HL-60 (cell line): ENCODE measurements at regions not wholly inside any gene's neighbourhood (a gene's known extent, or its start where the extent isn't known, plus 50 kb on each side); places are given as distances from the start of the nearest gene placed in this dataset.

Experiments
- DNase-seq, 2 experiments: peaks; one replicate each; pipeline ENCODE4 v3.0.0-alpha.2; 2010 to 2020; ENCODE audit warnings: low read depth in 1 of 2, low spot score in 1 of 2
- H3K27ac ChIP-seq: fragments of 250-450 bp; sonication (Bioruptor Pico); replicated peaks from 2 replicates; pipeline ENCODE4 v1.5.1; 2020; ENCODE audit warnings: mild to moderate bottlenecking, moderate library complexity
- H3K27me3 ChIP-seq: fragments of 250-450 bp; sonication (Bioruptor Pico); 2 replicates; pipeline ENCODE4 v1.5.1; 2021; ENCODE audit warnings: mild to moderate bottlenecking, moderate library complexity; ENCODE audit not compliant: insufficient read depth, poor library complexity, severe bottlenecking
- H3K4me3 ChIP-seq: replicated peaks from 2 replicates; pipeline ENCODE4 v1.5.1; 2011; ENCODE audit warnings: mild to moderate bottlenecking, control low read depth, low read length; ENCODE audit not compliant: insufficient read depth
- CTCF ChIP-seq: IDR thresholded peaks from one replicate; pipeline ENCODE4 v1.5.1; 2011; ENCODE audit warnings: low read length, control low read depth, inconsistent platforms; ENCODE audit not compliant: insufficient read depth
- GABPA ChIP-seq: IDR thresholded peaks from 2 replicates; pipeline ENCODE4 v1.6.1; 2012; ENCODE audit warnings: low read depth
- POLR2AphosphoS5 ChIP-seq: IDR thresholded peaks from 2 replicates; pipeline ENCODE4 v1.6.1; 2012; ENCODE audit warnings: low read depth
- SPI1 ChIP-seq: IDR thresholded peaks from 2 replicates; pipeline ENCODE4 v1.6.1; 2012; ENCODE audit warnings: low read depth, mild to moderate bottlenecking, borderline replicate concordance
- TF ChIP-seq, protein P1 (sequence below): IDR thresholded peaks from 2 replicates; pipeline ENCODE4 v1.6.1; 2012; ENCODE audit warnings: low read depth; ENCODE audit not compliant: insufficient replicate concordance

DNA sequence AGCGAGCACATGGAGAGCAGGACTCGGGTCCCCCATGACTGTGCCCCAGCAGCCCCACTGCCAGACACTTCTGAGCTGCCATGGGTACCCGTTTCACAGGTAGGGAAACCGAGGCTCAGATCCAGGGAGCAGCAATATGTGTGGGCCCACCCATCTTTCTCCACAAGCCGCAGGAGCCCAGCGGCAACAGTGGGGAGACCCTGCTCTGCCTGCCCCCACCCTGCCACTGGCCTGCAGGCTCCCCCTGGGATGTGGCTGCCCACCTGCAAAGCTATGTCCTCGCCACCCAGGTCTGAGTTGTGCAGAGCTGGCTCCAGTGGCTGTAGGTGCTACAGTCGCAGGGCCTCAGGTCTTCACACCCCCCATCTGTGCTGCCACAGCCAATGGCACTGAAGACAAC lies 50.6 kb upstream of the C1QTNF9B start:
- DNase-seq = no peak
- Histone ChIP-seq H3K27me3 (peaks cover 4% of the 10 kb centered on the region), H3K27ac (no peak overlapping the region), H3K4me3 (no peak overlapping the region)
- TF ChIP-seq, protein P1, sequence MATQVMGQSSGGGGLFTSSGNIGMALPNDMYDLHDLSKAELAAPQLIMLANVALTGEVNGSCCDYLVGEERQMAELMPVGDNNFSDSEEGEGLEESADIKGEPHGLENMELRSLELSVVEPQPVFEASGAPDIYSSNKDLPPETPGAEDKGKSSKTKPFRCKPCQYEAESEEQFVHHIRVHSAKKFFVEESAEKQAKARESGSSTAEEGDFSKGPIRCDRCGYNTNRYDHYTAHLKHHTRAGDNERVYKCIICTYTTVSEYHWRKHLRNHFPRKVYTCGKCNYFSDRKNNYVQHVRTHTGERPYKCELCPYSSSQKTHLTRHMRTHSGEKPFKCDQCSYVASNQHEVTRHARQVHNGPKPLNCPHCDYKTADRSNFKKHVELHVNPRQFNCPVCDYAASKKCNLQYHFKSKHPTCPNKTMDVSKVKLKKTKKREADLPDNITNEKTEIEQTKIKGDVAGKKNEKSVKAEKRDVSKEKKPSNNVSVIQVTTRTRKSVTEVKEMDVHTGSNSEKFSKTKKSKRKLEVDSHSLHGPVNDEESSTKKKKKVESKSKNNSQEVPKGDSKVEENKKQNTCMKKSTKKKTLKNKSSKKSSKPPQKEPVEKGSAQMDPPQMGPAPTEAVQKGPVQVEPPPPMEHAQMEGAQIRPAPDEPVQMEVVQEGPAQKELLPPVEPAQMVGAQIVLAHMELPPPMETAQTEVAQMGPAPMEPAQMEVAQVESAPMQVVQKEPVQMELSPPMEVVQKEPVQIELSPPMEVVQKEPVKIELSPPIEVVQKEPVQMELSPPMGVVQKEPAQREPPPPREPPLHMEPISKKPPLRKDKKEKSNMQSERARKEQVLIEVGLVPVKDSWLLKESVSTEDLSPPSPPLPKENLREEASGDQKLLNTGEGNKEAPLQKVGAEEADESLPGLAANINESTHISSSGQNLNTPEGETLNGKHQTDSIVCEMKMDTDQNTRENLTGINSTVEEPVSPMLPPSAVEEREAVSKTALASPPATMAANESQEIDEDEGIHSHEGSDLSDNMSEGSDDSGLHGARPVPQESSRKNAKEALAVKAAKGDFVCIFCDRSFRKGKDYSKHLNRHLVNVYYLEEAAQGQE = no peak
- TF ChIP-seq CTCF (no peak), POLR2AphosphoS5 (no peak), GABPA (no peak), SPI1 (no peak)

DNA sequence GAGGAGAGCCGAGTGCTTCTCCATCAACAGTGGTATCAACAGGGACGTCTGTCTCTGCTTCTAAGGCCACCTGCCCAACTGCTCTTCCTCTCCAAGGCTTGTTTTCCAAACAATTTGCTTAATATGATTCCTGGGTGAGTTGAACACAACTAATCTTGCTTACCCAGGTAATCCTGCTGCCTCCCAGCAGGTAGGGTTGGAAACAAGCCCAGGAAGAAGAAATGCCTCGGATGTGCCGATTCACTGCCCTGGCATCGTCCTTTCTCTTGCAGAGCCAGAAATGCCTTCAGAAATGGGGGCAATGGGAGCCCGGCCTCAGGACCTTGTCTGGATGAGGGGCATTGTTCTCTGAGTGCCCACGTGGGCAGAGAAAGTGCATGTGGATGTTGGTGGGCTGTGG lies 51.9 kb upstream of the C1QTNF9B start:
- TF ChIP-seq SPI1 = no peak
- TF ChIP-seq, protein P1 = no peak
- no peak for TF ChIP-seq CTCF
- TF ChIP-seq GABPA = no peak
- TF ChIP-seq POLR2AphosphoS5 = no peak
- Histone ChIP-seq H3K27me3 (peaks cover 10% of the 10 kb centered on the region), H3K27ac (no peak overlapping the region), H3K4me3 (no peak overlapping the region)
- no peak for DNase-seq

- Histone ChIP-seq H3K27me3 (peaks cover 11% of the 10 kb centered on the region), H3K4me3 (no peak overlapping the region), H3K27ac (no peak overlapping the region)
- DNase-seq = no peak
- no peak for TF ChIP-seq CTCF
- TF ChIP-seq GABPA = no peak
- TF ChIP-seq, protein P1 = no peak
- no peak for TF ChIP-seq SPI1
- TF ChIP-seq POLR2AphosphoS5 = no peak
Measured at GRCh38 chr13:23949736-23950135, 52.4 kb upstream of the C1QTNF9B start.
